ENCODE measurements at regions not wholly inside any gene's neighbourhood (a gene's known extent, or its start where the extent isn't known, plus 50 kb on each side); places are given as distances from the start of the nearest gene placed in this dataset.

- TF ChIP-seq CTCF (IDR thresholded peaks at IDR 0.05; ENCODE audit: insufficient read depth, low read depth, low read length) (no peak), EZH2 (IDR thresholded peaks at IDR 0.05; ENCODE audit: insufficient read depth, low read length) (no peak)
These were observed 287.0 kb downstream of the EPHA4 start for GRCh38 chr2:221285148-221285547.
